ENCODE measurements at regions not wholly inside any gene's neighbourhood (a gene's known extent, or its start where the extent isn't known, plus 50 kb on each side); places are given as distances from the start of the nearest gene placed in this dataset.

DNA sequence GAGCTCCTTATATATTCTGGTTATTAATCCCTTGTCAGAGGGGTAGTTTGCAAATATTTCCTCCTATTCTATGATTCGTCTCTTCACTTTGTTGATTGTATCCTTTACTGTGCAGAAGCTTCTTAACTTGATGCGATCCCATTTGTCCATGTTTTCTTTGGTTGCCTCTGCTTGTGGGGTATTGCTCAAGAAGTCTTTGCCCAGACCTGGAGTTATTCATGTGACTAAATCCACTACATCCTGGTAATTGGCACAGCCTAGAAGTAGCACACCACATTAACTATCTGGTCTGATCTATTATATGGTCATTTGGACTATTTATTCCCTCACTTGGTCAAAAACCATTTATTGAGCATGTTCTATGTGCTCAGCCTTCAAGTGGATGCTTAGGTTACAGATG is 164.8 kb upstream of the ATP11B start:
- Histone ChIP-seq H3K9ac (no peak overlapping the region), H3K4me3 (ENCODE audit: low read depth in 2 of 2, low read length in 1 of 2) (no peak overlapping the region), H3K4me1 (ENCODE audit: control insufficient read depth in 1 of 2, insufficient read depth in 2 of 2, low read depth in 1 of 2, low read length in 1 of 2) (no peaks in the 10 kb centered on the region), H2AFZ (ENCODE audit: low read depth) (no peak overlapping the region), H3K9me3 (no peaks in the 10 kb centered on the region), H3K4me2 (no peak overlapping the region), H3K36me3 (replicated peaks in 1 of 2; ENCODE audit: control insufficient read depth in 1 of 2, insufficient read depth in 2 of 2, low read length in 1 of 2) (no peaks in the 10 kb centered on the region), H3K79me2 (ENCODE audit: insufficient read depth) (no peaks in the 10 kb centered on the region), H3K27ac (ENCODE audit: low read depth in 2 of 2, low read length in 1 of 2) (no peak overlapping the region), H3K27me3 (ENCODE audit: insufficient read depth) (no peaks in the 10 kb centered on the region), H3K9me2 (no peaks in the 10 kb centered on the region), H3F3A (replicated peaks; ENCODE audit: insufficient read depth) (no peaks in the 10 kb centered on the region), H4K20me1 (ENCODE audit: insufficient read depth) (no peaks in the 10 kb centered on the region)
- no peak for TF ChIP-seq PBX3 (IDR thresholded peaks at IDR 0.05)
- no peak for TF ChIP-seq MAX (IDR thresholded peaks at IDR 0.05; ENCODE audit: low read depth)
- no peak for TF ChIP-seq RFX5 (IDR thresholded peaks at IDR 0.05; ENCODE audit: low read length)
- TF ChIP-seq FOXM1 (IDR thresholded peaks at IDR 0.05; ENCODE audit: low read depth), result no peak
- no peak for TF ChIP-seq SMC3 (IDR thresholded peaks at IDR 0.05; ENCODE audit: low read depth, low read length)
- TF ChIP-seq SIN3A (IDR thresholded peaks at IDR 0.05; ENCODE audit: borderline replicate concordance, low read depth, low read length), result no peak
- no peak for TF ChIP-seq RCOR1 (IDR thresholded peaks at IDR 0.05; ENCODE audit: low read length)
- no peak for TF ChIP-seq POLR2AphosphoS5 (IDR thresholded peaks at IDR 0.05; ENCODE audit: low read depth, low read length)
- TF ChIP-seq JUND (IDR thresholded peaks at IDR 0.05), result no peak
- TF ChIP-seq, protein P1, sequence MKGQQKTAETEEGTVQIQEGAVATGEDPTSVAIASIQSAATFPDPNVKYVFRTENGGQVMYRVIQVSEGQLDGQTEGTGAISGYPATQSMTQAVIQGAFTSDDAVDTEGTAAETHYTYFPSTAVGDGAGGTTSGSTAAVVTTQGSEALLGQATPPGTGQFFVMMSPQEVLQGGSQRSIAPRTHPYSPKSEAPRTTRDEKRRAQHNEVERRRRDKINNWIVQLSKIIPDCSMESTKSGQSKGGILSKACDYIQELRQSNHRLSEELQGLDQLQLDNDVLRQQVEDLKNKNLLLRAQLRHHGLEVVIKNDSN (IDR thresholded peaks at IDR 0.05; ENCODE audit: borderline replicate concordance, low read depth), result no peak
- TF ChIP-seq EP300 (IDR thresholded peaks at IDR 0.05; ENCODE audit: borderline replicate concordance in 1 of 2, low read depth in 1 of 2, low read length in 1 of 2), result no peak
- TF ChIP-seq GATA2 (CRISPR knock-in tag; IDR thresholded peaks at IDR 0.05), result no peak
- TF ChIP-seq IRF3 (IDR thresholded peaks at IDR 0.05; ENCODE audit: low read depth, low read length), result no peak
- no peak for TF ChIP-seq EZH2phosphoT487 (IDR thresholded peaks at IDR 0.05; ENCODE audit: borderline replicate concordance, low read depth)
- TF ChIP-seq MEF2A (IDR thresholded peaks at IDR 0.05; ENCODE audit: borderline replicate concordance, low read depth), result no peak
- TF ChIP-seq RXRA (IDR thresholded peaks at IDR 0.05; ENCODE audit: borderline replicate concordance, low read depth), result no peak
- TF ChIP-seq CTCF (IDR thresholded peaks at IDR 0.05), result no peak
- no peak for TF ChIP-seq TEAD4 (IDR thresholded peaks at IDR 0.05; ENCODE audit: borderline replicate concordance, insufficient read depth)
- TF ChIP-seq RAD21 (IDR thresholded peaks at IDR 0.05; ENCODE audit: low read length), result no peak
- CTCF ChIA-PET, result no interaction called here
- POLR2A ChIA-PET, result no interaction called here
- WGBS (ENCODE audit: low lambda C conversion rate), result 47% methylated on average over 2 of the region's 2 CpGs
- no peak for DNase-seq

Measured in SK-N-SH (cell line).